ENCODE measurements at regions not wholly inside any gene's neighbourhood (a gene's known extent, or its start where the extent isn't known, plus 50 kb on each side); places are given as distances from the start of the nearest gene placed in this dataset.
"Not testable (repeated sequence)": the region's sequence is repeated elsewhere in the genome, so short reads cannot be mapped to it uniquely, and the experiment has no call there.

- DNase-seq = no peak
Measured at GRCh38 chr1:182226618-182227017, 165.0 kb downstream of the GLUL start.

DNA sequence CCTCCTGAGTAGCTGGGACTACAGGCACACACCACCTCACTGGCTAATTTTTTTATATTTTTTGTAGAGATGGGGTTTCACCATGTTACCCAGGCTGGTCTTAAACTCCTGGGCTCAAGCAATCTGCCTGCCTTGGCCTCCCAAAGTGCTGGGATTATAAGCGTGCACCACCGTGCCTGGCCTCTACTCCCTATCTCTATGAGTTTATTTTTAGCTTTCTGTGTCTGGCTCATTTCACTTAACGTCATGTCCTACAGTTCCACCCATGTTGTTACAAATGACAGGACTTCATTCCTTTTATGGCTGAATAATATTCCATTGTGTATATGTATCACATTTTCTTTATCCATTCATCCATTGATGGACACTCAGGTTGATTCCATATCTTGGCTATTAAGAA lies 164.2 kb upstream of the ZNF648 start:
- not testable (repeated sequence) for DNase-seq

- DNase-seq = not testable (repeated sequence)
Measured at GRCh38 chr1:182221990-182222389, 160.5 kb upstream of the ZNF648 start.

GRCh38 chr1:182221367-182221766 lies 159.9 kb upstream of the ZNF648 start:
- DNase-seq = not testable (repeated sequence)

GRCh38 chr1:182217967-182218366 lies 156.5 kb upstream of the ZNF648 start:
- DNase-seq = no peak

GRCh38 chr1:182217071-182217470 lies 155.6 kb upstream of the ZNF648 start:
- no peak for DNase-seq

DNA sequence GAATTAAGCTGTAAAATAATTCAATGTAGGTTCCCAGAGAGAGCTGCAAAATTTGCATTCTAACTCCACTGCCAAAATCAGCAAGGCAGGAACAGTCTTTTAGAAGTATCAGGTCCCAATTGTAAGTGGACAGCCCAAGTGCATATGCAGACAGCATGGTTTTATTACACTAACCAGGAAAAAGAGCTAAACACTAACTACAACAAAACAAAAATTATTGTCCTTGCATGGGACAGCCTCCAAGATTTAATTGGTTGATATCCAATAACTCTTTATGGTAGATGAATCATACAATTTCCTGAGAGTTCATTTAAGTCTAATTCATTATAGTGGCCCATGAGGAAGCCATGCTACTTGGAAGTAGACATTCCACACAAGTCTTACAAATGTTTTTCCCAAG lies 154.3 kb upstream of the ZNF648 start:
- no peak for DNase-seq

- no peak for DNase-seq
Measured at GRCh38 chr1:182213163-182213562, 151.7 kb upstream of the ZNF648 start.

DNA sequence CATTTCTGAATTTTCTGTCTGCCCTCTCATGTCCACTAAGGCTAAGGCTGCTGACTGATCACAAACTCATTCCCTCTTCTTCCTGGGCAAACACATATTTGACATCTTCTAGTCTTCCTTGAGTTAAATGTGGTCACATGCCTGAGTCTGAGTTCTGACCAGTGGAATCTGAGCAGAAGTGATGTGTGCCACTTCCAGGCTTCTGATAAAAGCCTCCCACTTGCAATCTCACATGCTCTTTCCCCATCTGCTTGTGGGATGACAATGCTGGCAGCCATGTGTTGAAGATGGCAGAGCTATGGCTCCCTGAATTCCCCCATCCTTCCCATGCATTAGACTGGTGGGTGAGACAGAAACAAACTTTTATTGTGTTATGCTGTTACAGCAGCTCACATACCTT lies 149.9 kb upstream of the ZNF648 start:
- DNase-seq = no peak

DNA sequence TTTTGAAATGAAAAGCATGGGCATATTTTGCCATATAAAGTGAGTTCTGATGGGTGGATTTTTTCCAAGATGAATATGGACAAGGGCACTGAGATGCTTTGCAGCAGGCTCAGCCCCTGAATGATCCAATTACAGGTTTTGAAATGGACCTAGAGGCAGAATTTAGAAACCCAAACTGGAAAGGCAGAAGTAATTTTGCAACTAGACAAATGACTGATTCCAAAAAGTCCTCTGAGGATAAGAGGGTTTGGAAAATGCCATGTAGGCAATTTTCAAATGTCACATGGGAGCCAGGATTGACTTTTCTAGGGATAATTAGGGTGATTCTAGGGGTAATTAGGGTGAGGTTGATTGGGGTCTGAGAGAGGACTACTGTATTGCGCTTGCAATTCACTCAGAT lies 148.9 kb upstream of the ZNF648 start:
- DNase-seq = no peak

GRCh38 chr1:182207300-182207699 lies 145.8 kb upstream of the ZNF648 start:
- DNase-seq = no peak

- no peak for DNase-seq
Measured at GRCh38 chr1:182206626-182207239, 145.2 kb upstream of the ZNF648 start.

GRCh38 chr1:182205351-182206022 lies 144.0 kb upstream of the ZNF648 start:
- no peak for DNase-seq

DNA sequence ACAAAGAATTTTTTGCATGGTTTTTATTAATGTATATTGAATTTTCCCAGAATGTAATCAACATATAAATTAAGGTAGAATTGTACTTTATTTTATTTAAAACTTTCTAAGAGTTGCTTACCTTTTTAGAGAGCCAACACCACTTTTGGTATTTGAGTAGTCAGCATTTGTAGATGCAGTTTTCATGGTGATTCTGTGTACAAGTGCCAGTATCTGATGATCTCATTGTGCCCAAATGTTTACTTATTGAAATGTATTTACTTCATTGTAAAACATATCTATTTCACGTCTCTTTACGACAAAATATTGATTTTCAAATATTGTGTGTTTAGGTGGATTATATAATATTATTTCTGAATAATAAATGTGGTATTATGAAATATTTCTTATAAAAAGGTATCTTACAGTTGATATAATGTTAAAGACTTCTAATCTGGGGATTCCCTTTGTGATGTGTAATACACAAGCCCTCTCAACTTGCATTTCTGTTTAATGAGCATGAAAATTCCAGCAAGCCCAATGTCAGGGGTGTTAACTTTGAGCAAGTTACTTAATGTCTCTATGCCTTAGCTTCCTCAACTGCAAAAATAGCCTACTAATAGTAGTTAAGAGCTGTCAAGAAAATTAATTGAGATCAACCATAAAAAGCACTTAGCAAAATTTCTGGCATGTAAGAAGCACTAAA lies 141.8 kb upstream of the ZNF648 start:
- no peak for DNase-seq

DNA sequence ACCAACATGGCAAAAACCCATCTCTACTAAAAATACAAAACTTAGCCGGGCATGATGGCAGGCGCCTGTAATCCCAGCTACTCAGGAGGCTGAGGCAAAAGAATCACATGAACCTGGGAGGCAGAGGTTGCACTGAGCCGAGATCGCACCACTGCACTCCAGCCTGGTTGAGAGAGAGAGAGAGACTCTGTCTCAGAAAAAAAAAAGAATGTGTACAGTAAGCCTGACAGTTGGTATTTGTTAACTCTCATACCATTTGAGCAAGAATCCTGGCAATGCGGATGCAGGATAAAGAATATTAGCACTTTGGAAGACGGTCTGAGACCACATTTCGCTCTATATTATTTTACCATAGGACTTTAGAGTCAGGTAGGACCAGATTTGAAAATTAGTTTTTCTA lies 140.0 kb upstream of the ZNF648 start:
- not testable (repeated sequence) for DNase-seq

DNA sequence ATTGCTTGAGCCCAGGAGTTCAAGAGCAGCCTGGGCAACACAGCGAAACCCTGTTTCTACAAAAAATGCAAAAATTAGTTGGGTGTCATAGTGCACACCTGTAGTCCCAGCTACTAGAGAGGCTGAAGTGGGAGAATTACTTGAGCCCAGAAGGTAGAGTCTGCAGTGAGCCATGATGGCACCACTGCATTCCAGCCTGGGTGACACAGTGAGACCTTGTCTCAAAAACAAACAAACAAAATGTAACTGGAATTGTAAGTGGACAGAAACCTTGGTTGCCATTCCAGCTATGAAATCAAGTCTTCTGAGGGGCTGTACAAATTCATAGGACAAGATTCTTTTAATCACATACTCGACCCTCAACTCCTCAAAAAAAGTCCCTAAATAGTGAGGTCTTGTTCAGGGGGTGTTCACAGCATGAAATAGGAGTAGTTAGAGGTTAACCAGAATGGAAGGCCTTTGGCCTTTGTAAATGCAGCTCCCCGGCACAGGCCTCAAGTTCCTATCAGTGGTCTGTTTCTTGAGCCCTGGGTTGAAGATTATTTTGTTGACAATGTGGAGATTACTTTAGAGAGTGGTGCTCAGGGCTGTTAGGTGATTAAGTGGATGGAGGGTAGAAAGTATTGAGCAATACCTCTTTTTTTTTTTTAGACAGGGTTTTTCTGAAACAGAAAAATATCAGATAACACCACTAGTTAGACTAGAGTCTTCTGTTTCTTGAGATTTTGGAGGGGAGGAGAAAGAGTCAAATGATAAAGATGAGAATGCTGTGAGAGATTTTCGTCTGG lies 138.7 kb upstream of the ZNF648 start:
- DNase-seq = no peak

GRCh38 chr1:182198006-182198605 lies 136.6 kb upstream of the ZNF648 start:
- no peak for DNase-seq

DNA sequence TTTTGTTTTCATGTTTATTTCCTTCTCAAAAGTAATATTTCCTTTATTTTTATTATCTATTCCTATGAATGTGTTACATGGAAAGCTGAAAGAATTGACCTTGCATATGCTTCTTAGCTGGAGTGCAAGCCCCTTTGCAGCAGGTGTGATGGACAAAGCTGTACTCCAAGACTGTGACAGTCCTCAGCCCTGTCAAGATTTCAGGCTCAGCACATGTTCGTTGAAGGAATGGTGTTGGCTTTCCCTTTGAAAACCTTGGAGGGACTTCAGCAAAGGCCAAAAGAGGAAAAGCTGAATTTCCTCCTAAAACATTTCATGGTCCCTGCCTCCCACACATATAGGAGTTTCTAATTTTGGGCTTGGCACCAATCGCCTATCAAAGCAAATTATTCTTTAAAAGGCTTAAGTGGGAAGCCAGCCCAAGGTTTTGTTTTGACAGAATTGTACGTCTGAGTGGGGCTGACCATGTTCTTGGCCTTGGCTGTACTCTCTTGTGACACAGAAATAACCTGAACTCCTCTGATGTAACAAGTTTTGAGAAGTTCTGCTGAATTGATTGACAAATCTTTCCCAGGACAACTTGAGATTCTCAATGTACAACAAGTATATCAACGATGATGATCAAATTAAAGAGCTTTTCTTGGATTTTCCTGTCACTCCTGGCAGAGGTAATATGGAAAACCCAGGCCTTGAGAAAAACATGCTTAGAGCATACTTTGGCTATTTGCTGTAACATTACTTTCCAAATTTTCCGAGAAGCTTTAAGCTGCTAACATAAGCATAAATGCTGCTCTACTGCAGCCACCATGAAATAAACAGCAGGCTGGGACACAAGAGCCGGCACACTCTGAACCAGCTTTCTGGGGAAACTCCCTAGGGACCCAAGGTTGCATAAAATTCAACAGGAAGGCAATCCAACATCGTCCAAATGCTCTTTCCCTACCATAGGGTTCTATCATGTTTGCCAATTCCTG lies 135.7 kb upstream of the ZNF648 start:
- DNase-seq = no peak

- DNase-seq = no peak
Measured at GRCh38 chr1:182195733-182196132, 134.2 kb upstream of the ZNF648 start.

GRCh38 chr1:182193908-182194550 lies 132.5 kb upstream of the ZNF648 start:
- DNase-seq = no peak

DNA sequence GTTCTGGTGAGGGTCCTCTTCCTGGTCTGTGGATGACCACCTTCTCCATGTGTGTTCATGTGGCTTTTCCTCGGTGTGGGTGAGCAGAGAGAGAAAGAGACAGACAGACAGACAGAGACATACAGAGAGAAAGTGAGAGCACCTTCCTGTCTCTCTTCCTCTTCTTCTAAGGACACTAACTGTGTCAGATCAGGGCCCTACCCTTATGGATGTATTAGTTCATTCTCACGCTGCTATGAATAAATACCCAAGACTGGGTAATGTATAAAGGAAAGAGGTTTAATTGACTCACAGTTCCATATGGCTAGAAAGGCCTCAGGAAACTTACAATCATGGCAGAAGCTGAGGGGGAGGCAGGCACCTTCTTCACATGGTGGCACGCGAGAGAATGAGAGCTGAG lies 131.5 kb upstream of the ZNF648 start:
- no peak for DNase-seq
